Bronchial epithelial cell (primary cell): ENCODE measurements at regions not wholly inside any gene's neighbourhood (a gene's known extent, or its start where the extent isn't known, plus 50 kb on each side); places are given as distances from the start of the nearest gene placed in this dataset.

Source experiments
- DNase-seq: peaks from one replicate; pipeline ENCODE4 v3.0.0-alpha.2; 2010; ENCODE audit warnings: low read depth
- FAIRE-seq: peaks from 2 replicates; lab custom pipeline; 2011; peaks lifted over from hg19 to GRCh38; lab: Jason Lieb, UNC
- H3K27me3 ChIP-seq: 2 replicates; pipeline ENCODE4 v1.5.1; 2011; ENCODE audit warnings: low read length; ENCODE audit not compliant: control insufficient read depth, insufficient read depth
- H3K36me3 ChIP-seq: 2 replicates; pipeline ENCODE4 v1.5.1; 2011; ENCODE audit warnings: low read length; ENCODE audit not compliant: control insufficient read depth, insufficient read depth
- H3K4me3 ChIP-seq: 2 replicates; pipeline ENCODE4 v1.5.1; 2011; ENCODE audit warnings: mild to moderate bottlenecking, low read depth, low read length, control low read depth
- TF ChIP-seq, protein P1 (sequence below): IDR thresholded peaks from 2 replicates; pipeline ENCODE4 v1.5.1; 2011; ENCODE audit warnings: mild to moderate bottlenecking, moderate library complexity, low read length, control low read depth, inconsistent platforms; ENCODE audit not compliant: insufficient read depth, severe bottlenecking

DNA sequence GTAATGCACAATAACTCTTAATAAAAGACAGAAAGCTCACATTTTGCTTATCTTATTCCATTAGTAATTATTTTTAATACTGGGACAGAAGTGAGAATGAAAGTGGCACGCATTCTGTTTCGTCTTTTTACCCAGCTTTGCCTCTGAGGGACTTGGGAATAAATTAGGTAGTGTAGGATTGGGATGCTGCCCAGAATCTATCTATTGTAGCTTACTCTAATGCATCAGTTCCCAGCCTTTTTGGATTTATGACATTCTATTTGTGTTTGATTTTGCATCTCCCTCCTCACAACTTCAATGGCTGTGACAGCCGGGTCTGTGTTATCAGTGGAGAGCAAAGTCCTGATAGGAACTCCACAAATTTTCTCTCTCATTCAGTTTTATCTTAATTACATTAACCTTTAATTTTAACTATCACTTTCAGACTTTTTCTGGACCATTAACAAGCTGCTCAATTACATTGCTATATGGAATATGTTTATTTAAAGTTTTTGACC lies 62.9 kb upstream of the TULP4 start:
- H3K4me3 ChIP-seq = no peak overlapping the region
- FAIRE-seq (no peak), DNase-seq (no peak)
- TF ChIP-seq, protein P1, sequence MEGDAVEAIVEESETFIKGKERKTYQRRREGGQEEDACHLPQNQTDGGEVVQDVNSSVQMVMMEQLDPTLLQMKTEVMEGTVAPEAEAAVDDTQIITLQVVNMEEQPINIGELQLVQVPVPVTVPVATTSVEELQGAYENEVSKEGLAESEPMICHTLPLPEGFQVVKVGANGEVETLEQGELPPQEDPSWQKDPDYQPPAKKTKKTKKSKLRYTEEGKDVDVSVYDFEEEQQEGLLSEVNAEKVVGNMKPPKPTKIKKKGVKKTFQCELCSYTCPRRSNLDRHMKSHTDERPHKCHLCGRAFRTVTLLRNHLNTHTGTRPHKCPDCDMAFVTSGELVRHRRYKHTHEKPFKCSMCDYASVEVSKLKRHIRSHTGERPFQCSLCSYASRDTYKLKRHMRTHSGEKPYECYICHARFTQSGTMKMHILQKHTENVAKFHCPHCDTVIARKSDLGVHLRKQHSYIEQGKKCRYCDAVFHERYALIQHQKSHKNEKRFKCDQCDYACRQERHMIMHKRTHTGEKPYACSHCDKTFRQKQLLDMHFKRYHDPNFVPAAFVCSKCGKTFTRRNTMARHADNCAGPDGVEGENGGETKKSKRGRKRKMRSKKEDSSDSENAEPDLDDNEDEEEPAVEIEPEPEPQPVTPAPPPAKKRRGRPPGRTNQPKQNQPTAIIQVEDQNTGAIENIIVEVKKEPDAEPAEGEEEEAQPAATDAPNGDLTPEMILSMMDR = no peak
- no peaks in the 10 kb centered on the region for H3K27me3 ChIP-seq
- H3K36me3 ChIP-seq = peaks cover 1% of the 10 kb centered on the region

DNA sequence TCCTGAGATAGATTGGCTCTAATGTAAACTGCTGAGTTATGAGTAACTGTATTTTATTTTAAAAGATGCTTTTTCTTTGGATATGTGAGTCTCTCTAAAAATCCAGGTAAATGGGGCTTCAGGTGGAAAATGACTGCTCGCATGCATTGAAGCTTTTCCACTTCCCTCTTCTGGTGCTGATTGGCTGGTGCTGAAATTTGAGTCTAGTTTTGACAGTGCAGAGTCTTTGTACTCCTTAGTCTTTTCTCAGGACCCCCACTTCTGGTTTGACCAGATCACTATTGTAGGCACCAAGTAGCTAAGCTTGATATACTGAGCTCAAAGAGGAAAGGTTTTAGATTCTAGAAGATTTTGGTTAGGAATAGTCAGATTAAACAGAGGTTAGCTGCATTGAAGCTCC lies 60.7 kb upstream of the TULP4 start:
- no peaks in the 10 kb centered on the region for H3K27me3 ChIP-seq
- peaks cover 1% of the 10 kb centered on the region for H3K36me3 ChIP-seq
- H3K4me3 ChIP-seq = no peak overlapping the region
- DNase-seq (no peak), FAIRE-seq (no peak)
- TF ChIP-seq, protein P1 = no peak

DNA sequence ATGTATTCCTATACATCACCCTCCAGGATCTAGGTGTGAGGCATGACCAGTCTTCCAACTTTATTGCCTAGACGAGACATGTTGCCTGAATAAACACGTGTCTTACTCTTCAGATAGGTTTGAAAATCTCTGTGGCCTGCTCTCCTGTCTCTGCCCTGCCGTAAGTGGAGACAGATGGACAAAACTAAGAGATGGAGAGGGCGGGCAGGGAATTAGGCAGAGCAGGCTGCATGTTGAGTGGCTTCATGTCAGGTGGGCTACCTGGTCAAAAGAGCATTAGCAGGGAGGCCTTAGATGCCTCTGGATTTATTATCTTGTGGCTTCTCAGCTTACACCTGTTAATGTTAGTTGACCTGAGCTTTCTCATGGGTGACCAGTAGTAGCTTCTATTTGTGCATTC lies 59.0 kb upstream of the TULP4 start:
- DNase-seq = no peak
- Histone ChIP-seq H3K4me3 (no peak overlapping the region), H3K27me3 (no peaks in the 10 kb centered on the region), H3K36me3 (no peaks in the 10 kb centered on the region)
- FAIRE-seq = no peak
- TF ChIP-seq, protein P1 = no peak

DNA sequence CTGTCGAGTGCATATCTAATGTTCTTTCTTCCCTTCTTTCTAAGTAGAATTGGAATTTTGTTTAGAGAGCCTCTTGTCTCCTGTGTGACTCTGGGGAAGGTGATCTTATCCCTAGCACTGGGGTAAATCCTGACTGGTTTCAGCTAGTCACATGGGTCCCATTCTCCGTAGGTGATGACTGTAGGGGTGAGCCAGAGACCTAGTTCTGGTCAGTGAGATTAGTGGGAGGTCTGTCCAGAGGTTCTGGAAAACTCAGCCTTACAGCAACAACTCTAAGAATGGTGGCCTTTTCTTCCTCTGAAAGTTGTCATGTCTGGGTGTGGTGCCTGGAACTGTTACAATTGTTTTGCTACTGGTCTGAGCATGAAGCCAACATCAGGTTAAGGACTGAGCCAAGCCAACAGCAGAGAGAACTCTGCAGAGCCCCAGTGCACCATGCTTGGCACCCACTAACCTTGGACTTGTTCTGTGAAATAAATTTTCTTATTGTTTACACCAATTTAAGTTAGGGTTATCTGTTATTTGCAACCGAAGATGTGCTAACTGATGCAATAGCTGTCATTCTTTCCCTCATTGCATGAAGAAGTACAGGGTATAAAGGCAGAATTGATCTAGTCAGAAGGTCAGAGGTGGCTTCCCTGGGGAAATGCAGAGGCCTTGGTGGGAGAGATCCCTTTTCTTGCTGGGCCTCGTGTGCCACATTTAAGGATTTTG lies 56.8 kb upstream of the TULP4 start:
- no peak overlapping the region for H3K4me3 ChIP-seq
- TF ChIP-seq, protein P1 = no peak
- FAIRE-seq (no peak), DNase-seq (no peak)
- H3K27me3 ChIP-seq = no peaks in the 10 kb centered on the region
- no peaks in the 10 kb centered on the region for H3K36me3 ChIP-seq

DNA sequence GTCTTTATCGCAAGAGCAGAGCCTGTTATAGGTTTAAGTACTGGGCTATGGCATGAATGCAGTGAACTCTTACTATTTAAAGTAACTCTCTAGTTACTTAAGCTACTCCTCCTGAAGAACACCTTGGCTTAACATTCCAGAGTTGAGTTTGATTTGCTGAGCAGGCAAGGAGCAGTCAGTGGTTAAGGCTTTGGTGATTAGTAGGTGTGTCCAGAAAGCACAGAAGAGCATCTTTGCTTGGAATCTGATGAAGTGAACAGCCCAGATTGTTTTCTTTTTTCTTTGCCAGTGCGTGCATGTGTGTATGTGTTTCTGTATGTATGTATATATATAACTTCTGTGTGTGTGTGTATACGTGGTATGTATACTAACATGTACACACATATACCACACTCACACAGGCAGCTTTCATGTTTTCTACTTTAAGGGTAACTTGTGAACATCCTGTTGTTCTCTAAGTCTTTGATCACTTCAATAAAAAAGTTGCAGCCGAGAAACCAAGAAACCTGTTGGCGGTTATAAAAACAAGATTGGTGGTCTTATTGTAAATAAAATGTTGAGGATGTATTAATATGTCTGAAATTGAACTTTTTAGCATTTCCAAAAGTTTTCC lies 56.2 kb upstream of the TULP4 start:
- TF ChIP-seq, protein P1 = no peak
- DNase-seq (no peak), FAIRE-seq (no peak)
- Histone ChIP-seq H3K27me3 (no peaks in the 10 kb centered on the region), H3K36me3 (no peaks in the 10 kb centered on the region), H3K4me3 (no peak overlapping the region)
